GM12872 (cell line): ENCODE measurements at regions not wholly inside any gene's neighbourhood (a gene's known extent, or its start where the extent isn't known, plus 50 kb on each side); places are given as distances from the start of the nearest gene placed in this dataset.

Experiments used
- TF ChIP-seq, protein P1 (sequence below): IDR thresholded peaks from 3 replicates; pipeline ENCODE4 v1.5.1; 2011; ENCODE audit warnings: low read depth, mild to moderate bottlenecking, low read length, moderate library complexity; ENCODE audit not compliant: insufficient read depth

DNA sequence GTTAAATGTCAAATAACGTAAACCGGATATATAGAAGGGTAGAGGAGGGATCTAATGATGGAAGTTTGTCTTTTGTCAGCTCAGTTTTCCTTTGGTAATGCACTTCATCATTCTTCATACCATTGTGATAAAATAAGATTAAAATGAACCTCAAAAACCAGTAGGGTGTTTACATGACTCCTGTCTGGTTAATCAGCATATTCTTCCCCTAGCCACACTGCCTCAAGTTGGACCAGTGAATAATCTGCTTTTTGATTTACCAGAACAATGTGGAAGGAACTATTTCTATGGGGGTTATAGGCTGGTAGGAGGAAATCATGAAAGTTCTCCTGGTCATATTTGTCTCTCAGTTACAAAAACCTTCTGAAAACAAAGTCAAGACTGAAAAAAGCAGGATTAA, 634.7 kb downstream of the NCAM2 start:
- TF ChIP-seq, protein P1, sequence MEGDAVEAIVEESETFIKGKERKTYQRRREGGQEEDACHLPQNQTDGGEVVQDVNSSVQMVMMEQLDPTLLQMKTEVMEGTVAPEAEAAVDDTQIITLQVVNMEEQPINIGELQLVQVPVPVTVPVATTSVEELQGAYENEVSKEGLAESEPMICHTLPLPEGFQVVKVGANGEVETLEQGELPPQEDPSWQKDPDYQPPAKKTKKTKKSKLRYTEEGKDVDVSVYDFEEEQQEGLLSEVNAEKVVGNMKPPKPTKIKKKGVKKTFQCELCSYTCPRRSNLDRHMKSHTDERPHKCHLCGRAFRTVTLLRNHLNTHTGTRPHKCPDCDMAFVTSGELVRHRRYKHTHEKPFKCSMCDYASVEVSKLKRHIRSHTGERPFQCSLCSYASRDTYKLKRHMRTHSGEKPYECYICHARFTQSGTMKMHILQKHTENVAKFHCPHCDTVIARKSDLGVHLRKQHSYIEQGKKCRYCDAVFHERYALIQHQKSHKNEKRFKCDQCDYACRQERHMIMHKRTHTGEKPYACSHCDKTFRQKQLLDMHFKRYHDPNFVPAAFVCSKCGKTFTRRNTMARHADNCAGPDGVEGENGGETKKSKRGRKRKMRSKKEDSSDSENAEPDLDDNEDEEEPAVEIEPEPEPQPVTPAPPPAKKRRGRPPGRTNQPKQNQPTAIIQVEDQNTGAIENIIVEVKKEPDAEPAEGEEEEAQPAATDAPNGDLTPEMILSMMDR: no peak

DNA sequence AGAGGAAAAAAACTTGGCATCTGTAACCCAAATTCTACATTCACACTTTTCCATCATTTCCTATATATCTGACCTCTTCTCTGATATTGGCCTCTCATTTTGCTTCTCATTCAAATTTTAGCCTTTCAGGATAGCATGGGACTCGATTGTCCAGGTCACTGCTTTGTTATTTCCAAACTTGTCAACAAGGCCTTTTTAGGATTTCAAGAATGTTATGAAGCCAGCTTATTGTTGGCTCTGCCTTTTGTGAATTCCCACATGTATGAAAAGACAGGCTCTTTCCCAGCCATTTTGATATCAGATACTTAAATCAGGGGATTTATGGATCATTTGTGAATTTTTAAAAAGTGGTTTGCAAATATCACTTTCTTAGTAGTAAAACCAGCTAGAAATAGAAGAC, 663.5 kb downstream of the NCAM2 start:
- TF ChIP-seq, protein P1: no peak

DNA sequence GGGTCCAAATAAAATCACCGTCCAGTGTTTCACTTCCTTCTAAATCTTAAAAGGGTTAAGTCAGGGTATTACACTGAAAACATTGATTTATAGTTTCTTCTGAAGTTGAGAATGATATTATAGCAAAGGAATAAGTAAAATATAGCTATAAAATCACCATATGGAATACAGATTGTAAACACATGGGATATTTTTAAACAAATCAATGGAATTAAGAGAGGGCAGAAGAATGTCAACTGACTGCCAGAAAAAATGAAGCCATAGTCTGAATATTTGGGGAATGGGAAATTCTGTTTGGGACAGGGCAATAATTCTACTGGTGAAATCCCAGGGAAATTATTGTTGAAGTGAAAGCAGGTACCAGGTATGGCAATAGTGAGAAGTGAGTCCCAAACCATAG, 664.6 kb downstream of the NCAM2 start:
- TF ChIP-seq, protein P1: no peak

DNA sequence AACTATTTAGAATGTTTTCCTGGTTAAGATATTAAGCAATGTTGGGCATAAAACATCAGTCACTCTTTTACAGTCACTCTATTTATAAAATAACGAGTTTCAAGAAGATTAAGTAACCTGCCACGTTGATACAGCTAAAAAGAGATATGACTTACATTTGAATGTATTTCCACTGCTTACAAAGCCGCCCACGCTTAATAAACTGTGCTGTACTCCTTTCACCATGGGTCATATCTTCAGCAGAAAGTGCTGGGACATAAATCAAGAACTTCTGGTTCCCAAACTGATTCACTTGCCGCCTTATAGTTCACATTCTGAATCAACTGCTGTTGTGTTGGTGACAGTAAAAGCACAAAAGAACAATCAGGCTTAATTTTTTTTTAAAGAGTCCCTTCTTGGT, 666.7 kb downstream of the NCAM2 start:
- TF ChIP-seq, protein P1: no peak

DNA sequence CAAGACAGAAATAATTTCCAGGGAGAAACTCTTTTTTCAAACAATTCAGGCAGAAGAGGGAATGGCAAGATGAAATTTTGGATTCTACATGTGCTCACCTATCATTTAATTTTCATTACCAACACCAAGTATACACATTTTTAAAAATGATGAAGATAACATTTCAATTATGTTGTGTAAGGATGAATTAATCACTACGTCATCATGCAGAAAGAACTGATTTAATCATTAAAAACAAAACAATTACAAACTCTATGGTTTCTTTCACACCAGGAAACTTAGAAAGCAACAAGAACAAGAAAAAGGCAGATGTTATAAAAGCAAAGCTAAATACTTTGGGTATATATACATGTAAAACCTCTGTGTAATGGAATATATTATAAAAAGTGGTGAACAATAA, 668.5 kb downstream of the NCAM2 start:
- TF ChIP-seq, protein P1: no peak

DNA sequence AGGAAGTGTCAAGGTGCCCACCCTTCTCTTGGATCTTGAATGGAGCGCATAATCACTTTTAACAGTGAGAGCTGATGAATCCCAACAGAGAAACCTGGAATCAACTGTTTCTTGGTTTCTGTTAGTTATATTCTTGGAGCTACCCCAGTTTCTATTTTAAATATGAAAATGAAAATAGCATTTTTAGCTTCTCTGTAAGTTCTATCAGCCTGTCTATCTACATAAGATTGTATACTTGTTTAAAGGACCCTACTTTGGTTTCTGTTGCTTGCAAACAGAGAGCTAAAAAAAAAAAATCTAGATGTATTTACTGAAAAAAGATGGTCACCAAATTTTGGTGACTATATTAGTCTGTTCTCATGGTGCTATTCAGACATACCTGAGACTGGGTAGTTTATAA, 670.0 kb downstream of the NCAM2 start:
- TF ChIP-seq, protein P1: no peak

DNA sequence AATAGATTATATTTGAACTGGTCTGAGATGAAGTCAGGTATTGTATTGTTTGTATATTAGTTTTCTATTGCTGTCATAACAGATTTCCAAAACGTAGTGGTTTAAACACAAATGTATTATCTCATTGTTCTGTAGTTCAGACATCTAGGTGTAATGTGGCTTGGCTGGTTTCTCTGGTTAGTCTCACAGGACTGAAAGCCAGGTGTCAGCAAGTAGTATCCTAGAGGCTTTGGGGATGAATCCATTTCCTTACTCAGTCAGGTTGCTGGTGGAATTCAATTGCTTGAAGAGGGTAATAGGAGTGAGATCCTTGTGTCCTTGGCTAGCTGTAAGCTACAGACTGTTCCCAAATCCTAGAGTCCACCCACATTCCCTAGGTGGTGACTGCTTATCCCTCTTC, 675.8 kb downstream of the NCAM2 start:
- TF ChIP-seq, protein P1: no peak

DNA sequence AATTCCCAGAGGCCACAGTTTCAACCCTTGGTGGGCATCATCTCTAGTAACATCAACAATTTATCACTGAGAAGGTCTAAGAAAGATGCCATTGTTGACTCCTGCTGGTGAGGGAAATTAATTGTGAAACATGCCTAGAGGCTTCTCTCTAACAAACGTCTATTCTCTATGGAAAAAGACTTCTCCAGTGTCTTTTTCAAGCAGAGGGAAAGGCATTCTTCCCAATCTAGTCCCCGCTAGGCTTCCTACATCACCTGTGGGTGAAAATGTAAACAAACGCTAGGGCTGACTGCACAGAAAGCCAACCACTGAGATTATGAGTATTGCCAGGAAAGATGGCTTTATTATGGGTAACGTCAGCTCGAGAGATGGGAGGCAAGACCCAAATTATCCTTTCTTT, 677.4 kb downstream of the NCAM2 start:
- TF ChIP-seq, protein P1: no peak
